Skin of body (tissue), 1 donor: ENCODE measurements at regions not wholly inside any gene's neighbourhood (a gene's known extent, or its start where the extent isn't known, plus 50 kb on each side); places are given as distances from the start of the nearest gene placed in this dataset.
A peak's percentile ranks its signal among the peaks of the same experiment; 100 is the strongest.

Experiments
- DNase-seq: peaks from one replicate; lab custom pipeline; 2025; lab: John Stamatoyannopoulos, UW

- DNase-seq: no peak
These were observed 2265.8 kb upstream of the TENM3 start for GRCh38 chr4:179977378-179977777.

- no peak for DNase-seq
These were observed 2262.0 kb upstream of the TENM3 start for GRCh38 chr4:179981161-179981560.

GRCh38 chr4:179989975-179990374, 2253.2 kb upstream of the TENM3 start:
- DNase-seq: no peak

- no peak for DNase-seq
These were observed 2233.9 kb upstream of the TENM3 start for GRCh38 chr4:180009316-180009715.

- no peak for DNase-seq
These were observed 2214.5 kb upstream of the TENM3 start for GRCh38 chr4:180028682-180029081.

- no peak for DNase-seq
These were observed 2211.9 kb upstream of the TENM3 start for GRCh38 chr4:180031330-180031729.

GRCh38 chr4:180041576-180041975, 2201.6 kb upstream of the TENM3 start:
- no peak for DNase-seq

- no peak for DNase-seq
These were observed 2190.6 kb upstream of the TENM3 start for GRCh38 chr4:180052629-180053028.

- DNase-seq: no peak
These were observed 2188.9 kb upstream of the TENM3 start for GRCh38 chr4:180054291-180054690.

- no peak for DNase-seq
These were observed 2185.9 kb upstream of the TENM3 start for GRCh38 chr4:180057299-180057721.

- DNase-seq: no peak
These were observed 2185.1 kb upstream of the TENM3 start for GRCh38 chr4:180057891-180058671.

GRCh38 chr4:180058691-180059215, 2184.4 kb upstream of the TENM3 start:
- DNase-seq: peak; percentile 48

- no peak for DNase-seq
These were observed 2183.9 kb upstream of the TENM3 start for GRCh38 chr4:180059216-180059881.

- peak; percentile 15 for DNase-seq
These were observed 2182.9 kb upstream of the TENM3 start for GRCh38 chr4:180060159-180060889.

GRCh38 chr4:180081072-180081471, 2162.1 kb upstream of the TENM3 start:
- DNase-seq: no peak

- no peak for DNase-seq
These were observed 2158.6 kb upstream of the TENM3 start for GRCh38 chr4:180084561-180084960.

GRCh38 chr4:180086480-180087190, 2156.6 kb upstream of the TENM3 start:
- no peak for DNase-seq

- peak; percentile 26 for DNase-seq
These were observed 2144.6 kb upstream of the TENM3 start for GRCh38 chr4:180098586-180098985.

- no peak for DNase-seq
These were observed 2143.2 kb upstream of the TENM3 start for GRCh38 chr4:180099957-180100356.

GRCh38 chr4:180100433-180101344, 2142.5 kb upstream of the TENM3 start:
- DNase-seq: no peak
